ENCODE measurements at regions not wholly inside any gene's neighbourhood (a gene's known extent, or its start where the extent isn't known, plus 50 kb on each side); places are given as distances from the start of the nearest gene placed in this dataset.

DNA sequence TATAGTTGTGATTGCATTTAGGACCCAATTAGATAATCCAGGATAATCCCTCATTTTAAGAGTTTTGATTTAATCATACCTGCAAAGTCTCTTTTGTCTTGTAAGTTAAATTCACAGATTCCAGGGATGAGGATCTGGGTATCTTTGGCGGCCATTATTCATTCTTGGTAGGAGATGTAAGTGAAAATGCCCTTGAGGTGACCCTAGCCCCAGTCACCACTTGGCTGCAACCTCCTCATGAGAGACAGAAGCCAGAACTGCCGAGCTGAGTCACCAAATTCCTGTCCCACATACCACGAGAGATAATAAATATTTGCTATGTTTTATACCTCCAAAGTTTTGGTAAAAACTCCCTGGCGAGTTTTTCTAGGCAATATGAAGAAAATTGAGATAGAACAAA lies 389.4 kb downstream of the RFC3 start:
- TF ChIP-seq, protein P1, sequence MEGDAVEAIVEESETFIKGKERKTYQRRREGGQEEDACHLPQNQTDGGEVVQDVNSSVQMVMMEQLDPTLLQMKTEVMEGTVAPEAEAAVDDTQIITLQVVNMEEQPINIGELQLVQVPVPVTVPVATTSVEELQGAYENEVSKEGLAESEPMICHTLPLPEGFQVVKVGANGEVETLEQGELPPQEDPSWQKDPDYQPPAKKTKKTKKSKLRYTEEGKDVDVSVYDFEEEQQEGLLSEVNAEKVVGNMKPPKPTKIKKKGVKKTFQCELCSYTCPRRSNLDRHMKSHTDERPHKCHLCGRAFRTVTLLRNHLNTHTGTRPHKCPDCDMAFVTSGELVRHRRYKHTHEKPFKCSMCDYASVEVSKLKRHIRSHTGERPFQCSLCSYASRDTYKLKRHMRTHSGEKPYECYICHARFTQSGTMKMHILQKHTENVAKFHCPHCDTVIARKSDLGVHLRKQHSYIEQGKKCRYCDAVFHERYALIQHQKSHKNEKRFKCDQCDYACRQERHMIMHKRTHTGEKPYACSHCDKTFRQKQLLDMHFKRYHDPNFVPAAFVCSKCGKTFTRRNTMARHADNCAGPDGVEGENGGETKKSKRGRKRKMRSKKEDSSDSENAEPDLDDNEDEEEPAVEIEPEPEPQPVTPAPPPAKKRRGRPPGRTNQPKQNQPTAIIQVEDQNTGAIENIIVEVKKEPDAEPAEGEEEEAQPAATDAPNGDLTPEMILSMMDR (IDR thresholded peaks at IDR 0.05; ENCODE audit: borderline replicate concordance, extremely low read depth, low read length, poor library complexity, severe bottlenecking), result no peak
- no peak for TF ChIP-seq EZH2 (IDR thresholded peaks at IDR 0.05; ENCODE audit: borderline replicate concordance, low read depth, low read length, severe bottlenecking)

All from DND-41 (cell line).